Adrenal gland (tissue), 5 donors: ENCODE measurements at regions not wholly inside any gene's neighbourhood (a gene's known extent, or its start where the extent isn't known, plus 50 kb on each side); places are given as distances from the start of the nearest gene placed in this dataset.

Experiments
- CTCF ChIP-seq, 6 experiments: fragments of 450-650 bp in 4 of 6; fragments of 200-600 bp in 2 of 6; sonication (generic) in 1 of 6; IDR thresholded peaks; 1 replicate in 5 of 6; 2 replicates in 1 of 6; pipeline versions ENCODE4 v1.5.1 to v1.8.0; 2016 to 2021; ENCODE audit warnings: antibody characterized with exemption in 6 of 6, mild to moderate bottlenecking in 2 of 6, moderate library complexity in 1 of 6
- POLR2A ChIP-seq, 2 donors: fragments of 450-650 bp; IDR thresholded peaks; one replicate each; pipeline ENCODE4 v1.6.1; 2017; ENCODE audit warnings: antibody characterized with exemption in 2 of 2, mild to moderate bottlenecking in 2 of 2, moderate library complexity in 1 of 2
- donor health status: DM: no; HTN: no; CAD: no.

DNA sequence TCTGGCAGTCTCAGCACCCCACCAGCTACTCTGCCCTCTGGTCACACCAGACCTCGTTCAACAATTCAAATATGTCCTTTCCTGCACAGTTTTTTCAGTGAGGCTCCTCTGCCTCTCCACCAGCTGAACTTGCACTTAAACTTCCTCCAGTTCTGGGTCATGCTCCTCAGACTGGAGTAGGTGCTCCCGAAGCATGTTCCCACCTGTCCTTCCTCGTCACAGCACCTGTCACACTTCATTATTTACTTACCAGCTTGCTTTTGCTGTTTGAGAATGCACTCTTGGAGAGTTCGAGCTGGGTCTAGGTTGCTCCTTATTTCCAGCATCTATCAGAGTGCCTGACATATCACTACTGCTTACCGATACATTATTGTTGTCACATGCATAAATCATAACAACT is 144.8 kb upstream of the TTC29 start:
- TF ChIP-seq CTCF (IDR thresholded peaks at IDR 0.05) (no peak), POLR2A (IDR thresholded peaks at IDR 0.05) (no peak)
